Stimulated activated CD4-positive, alpha-beta T cell treated with anti-CD3 and anti-CD28 coated beads, Interleukin-15, amount 100 ng/mL, for 1 hour (primary cell): ENCODE measurements at regions not wholly inside any gene's neighbourhood (a gene's known extent, or its start where the extent isn't known, plus 50 kb on each side); places are given as distances from the start of the nearest gene placed in this dataset.

Source experiments
- DNase-seq, 2 donors: peaks; one replicate each; pipeline ENCODE4 v3.0.0-alpha.2; 2020; ENCODE audit warnings: low read depth in 1 of 2, low spot score in 1 of 2

- DNase-seq: no peak
Observed at GRCh38 chr9:80592413-80592812, 1020.6 kb downstream of the TLE4 start.

GRCh38 chr9:80586786-80587330 lies 1015.1 kb downstream of the TLE4 start:
- no peak for DNase-seq

GRCh38 chr9:80571953-80572352 lies 1000.2 kb downstream of the TLE4 start:
- no peak for DNase-seq

GRCh38 chr9:80569236-80569635 lies 997.5 kb downstream of the TLE4 start:
- DNase-seq: no peak

- DNase-seq: no peak
Observed at GRCh38 chr9:80561526-80561925, 989.8 kb downstream of the TLE4 start.

GRCh38 chr9:80560976-80561375 lies 989.2 kb downstream of the TLE4 start:
- no peak for DNase-seq

- no peak for DNase-seq
Observed at GRCh38 chr9:80557256-80557655, 985.5 kb downstream of the TLE4 start.

- no peak for DNase-seq
Observed at GRCh38 chr9:80556631-80557030, 984.9 kb downstream of the TLE4 start.

GRCh38 chr9:80555782-80556325 lies 984.1 kb downstream of the TLE4 start:
- no peak for DNase-seq

GRCh38 chr9:80554856-80555255 lies 983.1 kb downstream of the TLE4 start:
- no peak for DNase-seq

GRCh38 chr9:80554301-80554700 lies 982.5 kb downstream of the TLE4 start:
- no peak for DNase-seq

- DNase-seq: no peak
Observed at GRCh38 chr9:80552931-80553330, 981.2 kb downstream of the TLE4 start.

- no peak for DNase-seq
Observed at GRCh38 chr9:80550181-80550580, 978.4 kb downstream of the TLE4 start.

GRCh38 chr9:80547613-80548012 lies 975.8 kb downstream of the TLE4 start:
- DNase-seq: no peak

- DNase-seq: no peak
Observed at GRCh38 chr9:80540387-80540786, 968.6 kb downstream of the TLE4 start.

GRCh38 chr9:80538976-80539375 lies 967.2 kb downstream of the TLE4 start:
- DNase-seq: no peak

GRCh38 chr9:80522465-80522864 lies 950.7 kb downstream of the TLE4 start:
- DNase-seq: no peak

- DNase-seq: no peak
Observed at GRCh38 chr9:80521151-80521550, 949.4 kb downstream of the TLE4 start.

GRCh38 chr9:80520231-80520630 lies 948.5 kb downstream of the TLE4 start:
- no peak for DNase-seq

- DNase-seq: no peak
Observed at GRCh38 chr9:80518441-80518840, 946.7 kb downstream of the TLE4 start.

- no peak for DNase-seq
Observed at GRCh38 chr9:80516679-80517078, 944.9 kb downstream of the TLE4 start.

- DNase-seq: no peak
Observed at GRCh38 chr9:80509358-80509757, 937.6 kb downstream of the TLE4 start.

GRCh38 chr9:80507611-80508010 lies 935.8 kb downstream of the TLE4 start:
- no peak for DNase-seq
